Upper lobe of right lung (tissue), 1 donor: ENCODE measurements at regions not wholly inside any gene's neighbourhood (a gene's known extent, or its start where the extent isn't known, plus 50 kb on each side); places are given as distances from the start of the nearest gene placed in this dataset.

ENCODE experiments used
- ATAC-seq: fragments of 200-7000 bp; cut with Tn5 transposase; one replicate; pipeline ENCODE4 v1.9.1; 2020; ENCODE audit warnings: mild to moderate bottlenecking, moderate library complexity
- DNase-seq: peaks from one replicate; pipeline ENCODE4 v3.0.0-alpha.2; 2020
- H3K27ac ChIP-seq: fragments of 200-600 bp; one replicate; pipeline ENCODE4 v1.8.0; 2022
- H3K27me3 ChIP-seq: fragments of 200-600 bp; one replicate; pipeline ENCODE4 v1.8.0; 2022; ENCODE audit warnings: mild to moderate bottlenecking
- H3K36me3 ChIP-seq: fragments of 200-600 bp; one replicate; pipeline ENCODE4 v1.8.0; 2022
- H3K4me1 ChIP-seq: fragments of 200-600 bp; one replicate; pipeline ENCODE4 v1.8.0; 2022
- H3K4me3 ChIP-seq: fragments of 200-600 bp; one replicate; pipeline ENCODE4 v1.8.0; 2022; ENCODE audit warnings: mild to moderate bottlenecking
- H3K9me3 ChIP-seq: fragments of 200-600 bp; one replicate; pipeline ENCODE4 v1.8.0; 2022
- intact Hi-C: fragments of 100-400 bp; cut with DNase I; formaldehyde crosslinking; loops from one replicate; pipeline ENCODE4 v1.11.0; 2022
- TF ChIP-seq, protein P1 (sequence below): fragments of 200-600 bp; IDR thresholded peaks from one replicate; pipeline ENCODE4 v1.8.0; 2022; ENCODE audit warnings: antibody characterized with exemption
- donor health status: DM: no; HTN: yes; CAD: no; lungs with severe emphysema.

DNA sequence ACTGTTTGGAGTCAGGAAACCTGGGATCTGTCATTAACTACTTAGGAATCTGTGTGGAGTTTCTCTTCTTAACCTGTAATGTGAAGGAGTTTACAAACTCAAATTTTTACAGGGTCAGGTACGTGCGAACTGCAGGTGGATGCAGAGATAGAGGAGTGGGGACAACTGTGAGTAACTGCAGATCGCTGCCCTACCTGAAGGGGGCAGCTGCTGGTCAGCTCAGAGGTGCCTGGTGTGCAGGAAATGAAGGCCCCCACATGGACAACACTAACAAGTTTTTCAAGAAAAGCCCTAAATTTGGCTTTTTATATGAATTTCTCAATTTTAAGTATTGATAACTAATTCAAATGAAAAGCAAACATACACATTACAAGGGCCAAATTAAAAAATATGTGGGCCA is 380.0 kb downstream of the REEP3 start:
- H3K27ac ChIP-seq, result no peak overlapping the region

DNA sequence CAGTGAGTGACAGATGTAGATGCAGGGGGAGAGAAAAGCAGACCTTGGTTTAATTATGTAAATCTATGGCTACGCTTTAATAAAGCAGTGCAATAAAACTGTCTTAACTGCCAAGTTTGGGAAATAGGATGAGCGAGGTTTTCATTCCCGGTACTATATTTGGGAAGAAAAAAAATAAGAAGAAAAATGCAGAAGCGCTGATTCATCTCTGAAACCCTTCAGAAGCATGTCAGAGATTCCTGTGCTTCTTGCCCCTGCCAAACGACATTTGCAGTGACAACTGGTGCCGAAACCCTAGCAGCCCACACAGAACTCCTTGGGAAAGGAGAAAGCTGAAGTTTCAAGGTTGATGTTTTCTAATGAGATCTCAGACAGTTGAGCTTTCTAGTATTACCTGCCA is 380.7 kb downstream of the REEP3 start:
- no peaks in the 10 kb centered on the region for H3K27me3 ChIP-seq
- TF ChIP-seq, protein P1, sequence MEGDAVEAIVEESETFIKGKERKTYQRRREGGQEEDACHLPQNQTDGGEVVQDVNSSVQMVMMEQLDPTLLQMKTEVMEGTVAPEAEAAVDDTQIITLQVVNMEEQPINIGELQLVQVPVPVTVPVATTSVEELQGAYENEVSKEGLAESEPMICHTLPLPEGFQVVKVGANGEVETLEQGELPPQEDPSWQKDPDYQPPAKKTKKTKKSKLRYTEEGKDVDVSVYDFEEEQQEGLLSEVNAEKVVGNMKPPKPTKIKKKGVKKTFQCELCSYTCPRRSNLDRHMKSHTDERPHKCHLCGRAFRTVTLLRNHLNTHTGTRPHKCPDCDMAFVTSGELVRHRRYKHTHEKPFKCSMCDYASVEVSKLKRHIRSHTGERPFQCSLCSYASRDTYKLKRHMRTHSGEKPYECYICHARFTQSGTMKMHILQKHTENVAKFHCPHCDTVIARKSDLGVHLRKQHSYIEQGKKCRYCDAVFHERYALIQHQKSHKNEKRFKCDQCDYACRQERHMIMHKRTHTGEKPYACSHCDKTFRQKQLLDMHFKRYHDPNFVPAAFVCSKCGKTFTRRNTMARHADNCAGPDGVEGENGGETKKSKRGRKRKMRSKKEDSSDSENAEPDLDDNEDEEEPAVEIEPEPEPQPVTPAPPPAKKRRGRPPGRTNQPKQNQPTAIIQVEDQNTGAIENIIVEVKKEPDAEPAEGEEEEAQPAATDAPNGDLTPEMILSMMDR, result no peak
- no peak overlapping the region for H3K4me3 ChIP-seq
- no peaks in the 10 kb centered on the region for H3K36me3 ChIP-seq
- H3K4me1 ChIP-seq, result no peaks in the 10 kb centered on the region
- no peak for DNase-seq
- ATAC-seq, result no peak
- no peak overlapping the region for H3K27ac ChIP-seq
- H3K9me3 ChIP-seq, result no peaks in the 10 kb centered on the region
- intact Hi-C loops, result no loop called here

More for the DNA sequence above, 380.0 kb downstream of the REEP3 start:
- ATAC-seq (peak; percentile 60), DNase-seq (no peak)
- H3K4me3 ChIP-seq, result no peak overlapping the region
- H3K36me3 ChIP-seq, result no peaks in the 10 kb centered on the region
- no peaks in the 10 kb centered on the region for H3K27me3 ChIP-seq
- no peaks in the 10 kb centered on the region for H3K9me3 ChIP-seq
- no peaks in the 10 kb centered on the region for H3K4me1 ChIP-seq
- TF ChIP-seq, protein P1, result peak; percentile 25
- intact Hi-C loops, result no loop called here

DNA sequence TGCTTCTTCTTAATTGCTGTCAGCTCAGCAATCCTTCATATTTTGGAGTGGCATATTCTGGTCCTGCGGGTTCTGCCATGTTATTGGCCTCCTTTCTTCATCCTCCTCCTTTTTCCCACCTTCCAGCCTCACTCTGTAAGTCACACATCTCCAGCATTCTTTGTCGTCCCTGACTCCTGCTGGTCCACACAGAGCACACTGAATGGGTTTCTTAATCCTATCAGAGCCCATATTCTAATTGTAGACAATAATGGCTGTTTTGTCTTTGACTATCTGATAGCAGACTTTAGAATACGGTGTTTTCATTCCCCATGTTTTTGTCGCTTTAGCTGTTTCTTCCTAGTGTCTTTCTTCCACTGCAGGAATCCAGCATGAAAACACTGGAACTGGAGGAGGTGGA is 389.6 kb downstream of the REEP3 start:
- Histone ChIP-seq H3K36me3 (no peaks in the 10 kb centered on the region), H3K4me1 (no peaks in the 10 kb centered on the region), H3K27me3 (no peaks in the 10 kb centered on the region), H3K9me3 (no peaks in the 10 kb centered on the region), H3K27ac (no peak overlapping the region), H3K4me3 (no peak overlapping the region)
- intact Hi-C loops, result no loop called here
- TF ChIP-seq, protein P1, result no peak
- no peak for DNase-seq
- no peak for ATAC-seq

DNA sequence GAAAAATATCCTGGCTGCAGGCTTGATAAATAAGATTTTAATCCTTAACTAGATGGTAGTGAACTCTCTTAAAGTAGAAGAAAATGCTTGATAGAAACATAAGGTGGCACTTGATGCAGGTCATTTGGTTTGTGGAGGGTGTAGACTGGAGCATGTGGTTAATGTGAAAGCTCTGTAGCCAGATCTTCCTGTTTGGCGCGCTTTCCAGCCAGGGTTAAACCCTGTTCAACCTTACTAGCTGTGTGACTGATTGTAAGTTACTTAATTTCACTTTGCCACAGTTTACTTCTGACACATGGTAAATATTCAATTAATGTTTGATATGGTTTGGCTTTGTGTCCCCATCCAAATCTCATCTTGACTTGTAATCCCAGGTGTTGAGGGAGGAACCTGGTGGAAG is 394.0 kb downstream of the REEP3 start:
- DNase-seq, result no peak
- no peaks in the 10 kb centered on the region for H3K27me3 ChIP-seq
- TF ChIP-seq, protein P1, result no peak
- intact Hi-C loops, result no loop called here
- no peak for ATAC-seq
- no peaks in the 10 kb centered on the region for H3K36me3 ChIP-seq
- H3K27ac ChIP-seq, result no peak overlapping the region
- no peak overlapping the region for H3K4me3 ChIP-seq
- no peaks in the 10 kb centered on the region for H3K4me1 ChIP-seq
- H3K9me3 ChIP-seq, result no peaks in the 10 kb centered on the region

DNA sequence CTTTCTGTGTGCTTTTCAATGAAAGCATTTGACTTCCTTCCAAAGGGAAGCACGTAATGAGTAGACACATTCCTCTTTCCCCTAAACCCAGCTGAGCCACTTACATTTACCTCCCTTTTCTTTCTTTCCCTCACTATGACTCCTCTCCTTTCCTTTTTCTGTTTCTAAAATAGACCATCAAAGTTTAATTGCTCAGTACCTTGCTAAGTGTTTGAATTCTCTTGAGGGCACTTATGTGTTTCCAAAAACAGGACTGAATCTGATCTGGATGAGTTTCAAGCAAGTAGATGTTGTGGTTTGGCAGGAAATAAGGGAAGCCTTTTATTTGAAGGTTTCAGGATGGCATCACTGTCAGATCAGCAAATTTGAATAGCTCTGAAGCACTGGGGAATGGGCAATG is 396.2 kb downstream of the REEP3 start:
- Histone ChIP-seq H3K4me3 (no peak overlapping the region), H3K36me3 (no peaks in the 10 kb centered on the region), H3K4me1 (no peaks in the 10 kb centered on the region), H3K9me3 (no peaks in the 10 kb centered on the region), H3K27me3 (no peaks in the 10 kb centered on the region), H3K27ac (no peak overlapping the region)
- peak; percentile 72 for ATAC-seq
- intact Hi-C loops, result no loop called here
- DNase-seq, result no peak
- TF ChIP-seq, protein P1, result no peak

DNA sequence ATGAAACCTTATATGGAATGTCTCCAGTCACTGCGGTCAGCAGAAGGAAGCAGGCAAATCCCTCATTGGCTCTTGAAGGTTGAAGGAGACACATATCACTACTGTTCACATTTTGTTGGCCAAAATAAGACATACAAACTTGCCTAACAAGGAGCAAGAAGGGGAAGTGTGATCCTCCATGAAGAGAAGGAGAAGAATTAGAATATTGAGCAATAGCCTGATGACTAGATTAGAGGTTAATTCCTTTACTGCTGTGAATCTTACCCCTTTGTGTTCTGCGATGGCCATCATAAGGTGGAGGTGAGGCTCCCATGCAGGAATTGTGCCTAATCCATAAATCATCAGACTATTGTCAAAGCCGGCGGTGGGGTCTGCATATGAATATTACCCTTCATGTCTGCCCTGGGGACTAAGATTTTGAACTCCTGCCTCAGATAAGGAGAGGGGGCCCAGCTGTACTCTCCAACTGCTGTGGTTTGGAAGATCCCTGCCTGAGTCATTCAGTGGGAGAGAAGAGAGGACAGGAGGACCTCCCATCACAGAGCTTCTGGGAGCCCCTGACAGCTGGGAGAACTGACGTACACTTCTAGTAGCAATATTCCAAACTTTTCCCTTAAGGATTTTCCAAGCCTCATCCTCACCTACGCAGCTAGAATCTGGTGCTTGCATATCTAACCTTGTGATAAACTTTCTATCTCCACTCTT is 398.5 kb downstream of the REEP3 start:
- H3K4me3 ChIP-seq, result no peak overlapping the region
- no peaks in the 10 kb centered on the region for H3K9me3 ChIP-seq
- ATAC-seq, result peak; percentile 63
- H3K4me1 ChIP-seq, result no peaks in the 10 kb centered on the region
- no peaks in the 10 kb centered on the region for H3K27me3 ChIP-seq
- H3K27ac ChIP-seq, result no peak overlapping the region
- TF ChIP-seq, protein P1, result no peak
- H3K36me3 ChIP-seq, result no peaks in the 10 kb centered on the region
- DNase-seq, result no peak
- intact Hi-C loops, result no loop called here
